HEK293T (cell line): ENCODE measurements at regions not wholly inside any gene's neighbourhood (a gene's known extent, or its start where the extent isn't known, plus 50 kb on each side); places are given as distances from the start of the nearest gene placed in this dataset.

ENCODE experiments used
- ARNT ChIP-seq: fragments of 450-650 bp; IDR thresholded peaks from 2 replicates; pipeline ENCODE4 v1.6.1; 2017; ENCODE audit warnings: mild to moderate bottlenecking
- SUZ12 ChIP-seq: fragments of 450-650 bp; IDR thresholded peaks from 2 replicates; pipeline ENCODE4 v1.6.1; 2016; ENCODE audit warnings: mild to moderate bottlenecking
- ZNF384 ChIP-seq: fragments of 450-650 bp; IDR thresholded peaks from 2 replicates; pipeline ENCODE4 v1.6.1; 2016

DNA sequence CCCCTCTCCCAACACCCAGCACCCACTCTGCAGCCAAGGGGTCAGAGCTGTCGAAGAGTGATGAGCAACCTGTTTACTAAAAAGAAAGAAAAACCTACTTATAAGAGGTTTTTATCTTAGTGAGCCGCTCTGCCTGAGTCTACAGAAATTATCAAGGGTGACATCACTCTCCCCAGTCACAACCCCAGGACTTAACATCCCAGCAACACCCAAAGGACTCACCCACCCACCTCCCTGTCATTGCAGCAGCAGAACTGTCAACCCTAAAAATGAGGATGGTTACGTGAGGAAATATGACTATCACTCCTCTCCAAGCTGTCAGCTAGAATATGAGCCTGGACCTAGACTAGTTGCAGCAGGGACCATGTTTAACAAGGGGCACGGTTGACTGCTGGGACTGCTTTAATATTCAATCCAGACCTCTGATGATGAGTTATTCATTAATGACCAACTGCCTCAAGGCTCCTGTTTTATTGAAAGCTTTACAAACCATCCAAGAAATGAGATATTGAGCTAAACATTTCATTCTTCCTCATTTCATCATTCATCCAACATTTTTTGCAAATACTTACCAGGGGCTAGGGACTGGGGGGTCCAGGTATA lies 53.9 kb upstream of the FICD start:
- TF ChIP-seq SUZ12 (no peak), ZNF384 (no peak), ARNT (no peak)
